PC-9 (cell line): ENCODE measurements at regions not wholly inside any gene's neighbourhood (a gene's known extent, or its start where the extent isn't known, plus 50 kb on each side); places are given as distances from the start of the nearest gene placed in this dataset.

Experiments
- EZH2 ChIP-seq: fragments of 200-600 bp; sonication (generic); IDR thresholded peaks from 2 replicates; pipeline ENCODE4 v1.8.0; 2017; ENCODE audit warnings: antibody characterized with exemption, low read depth
- TF ChIP-seq, protein P1 (sequence below): fragments of 200-600 bp; sonication (generic); conservative IDR thresholded peaks from 2 replicates; pipeline ENCODE4 v1.6.1; 2017; ENCODE audit warnings: mixed run types, antibody characterized with exemption, mild to moderate bottlenecking, moderate library complexity

DNA sequence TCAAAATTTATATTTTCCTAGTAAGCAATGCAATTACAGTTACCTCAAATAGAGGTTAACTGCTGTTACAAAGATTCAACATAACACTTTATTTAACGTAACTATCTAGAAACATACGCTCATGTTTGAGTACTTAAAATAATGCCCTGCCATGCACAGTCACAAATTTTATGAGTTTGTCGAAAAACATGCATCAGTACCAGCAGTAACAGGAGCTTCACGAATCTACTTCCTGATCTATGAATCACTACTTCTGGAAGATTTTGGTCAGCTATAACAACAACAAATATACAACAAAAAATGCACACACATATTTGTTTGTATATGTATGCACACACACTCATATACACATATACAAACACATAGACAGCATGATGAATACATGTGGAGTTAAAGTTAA, 881.8 kb downstream of the FSCB start:
- TF ChIP-seq, protein P1, sequence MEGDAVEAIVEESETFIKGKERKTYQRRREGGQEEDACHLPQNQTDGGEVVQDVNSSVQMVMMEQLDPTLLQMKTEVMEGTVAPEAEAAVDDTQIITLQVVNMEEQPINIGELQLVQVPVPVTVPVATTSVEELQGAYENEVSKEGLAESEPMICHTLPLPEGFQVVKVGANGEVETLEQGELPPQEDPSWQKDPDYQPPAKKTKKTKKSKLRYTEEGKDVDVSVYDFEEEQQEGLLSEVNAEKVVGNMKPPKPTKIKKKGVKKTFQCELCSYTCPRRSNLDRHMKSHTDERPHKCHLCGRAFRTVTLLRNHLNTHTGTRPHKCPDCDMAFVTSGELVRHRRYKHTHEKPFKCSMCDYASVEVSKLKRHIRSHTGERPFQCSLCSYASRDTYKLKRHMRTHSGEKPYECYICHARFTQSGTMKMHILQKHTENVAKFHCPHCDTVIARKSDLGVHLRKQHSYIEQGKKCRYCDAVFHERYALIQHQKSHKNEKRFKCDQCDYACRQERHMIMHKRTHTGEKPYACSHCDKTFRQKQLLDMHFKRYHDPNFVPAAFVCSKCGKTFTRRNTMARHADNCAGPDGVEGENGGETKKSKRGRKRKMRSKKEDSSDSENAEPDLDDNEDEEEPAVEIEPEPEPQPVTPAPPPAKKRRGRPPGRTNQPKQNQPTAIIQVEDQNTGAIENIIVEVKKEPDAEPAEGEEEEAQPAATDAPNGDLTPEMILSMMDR = no peak
- TF ChIP-seq EZH2 = no peak
